D721Med (cell line): ENCODE measurements at regions not wholly inside any gene's neighbourhood (a gene's known extent, or its start where the extent isn't known, plus 50 kb on each side); places are given as distances from the start of the nearest gene placed in this dataset.

Source experiments
- DNase-seq: peaks from one replicate; pipeline ENCODE4 v3.0.0; 2011; ENCODE audit warnings: low spot score; ENCODE audit not compliant: insufficient read length
- FAIRE-seq: peaks from 2 replicates; lab custom pipeline; 2011; peaks lifted over from hg19 to GRCh38; lab: Jason Lieb, UNC
- CTCF ChIP-seq: IDR thresholded peaks from 2 replicates; pipeline ENCODE4 v1.5.1; 2012; ENCODE audit warnings: mild to moderate bottlenecking, control low read depth; ENCODE audit not compliant: insufficient read depth; ENCODE audit errors: missing control alignments

DNA sequence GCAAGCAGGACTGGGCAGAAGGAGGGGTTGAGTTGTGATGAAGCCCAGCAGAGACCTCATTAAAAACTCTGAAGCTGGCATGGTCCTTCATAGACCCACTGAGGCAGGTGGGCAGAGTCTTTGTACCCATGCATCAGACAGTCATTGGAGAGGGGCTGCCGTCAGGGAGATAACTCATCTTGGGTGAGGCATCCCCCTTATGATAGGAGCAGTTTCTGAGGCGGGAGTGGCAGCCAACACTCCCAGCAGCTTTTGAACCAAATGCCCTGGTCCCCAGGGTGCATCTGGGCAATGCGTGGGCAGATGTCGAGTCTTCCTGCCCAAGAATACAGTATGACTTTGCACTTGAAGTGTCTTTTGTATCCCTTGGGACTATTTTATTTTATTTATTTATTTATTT lies 68.1 kb downstream of the HTR5A start:
- DNase-seq = no peak
- no peak for TF ChIP-seq CTCF
- no peak for FAIRE-seq

- FAIRE-seq (no peak), DNase-seq (no peak)
- no peak for TF ChIP-seq CTCF
Observed at GRCh38 chr7:155141562-155141961, 71.4 kb downstream of the HTR5A start.

DNA sequence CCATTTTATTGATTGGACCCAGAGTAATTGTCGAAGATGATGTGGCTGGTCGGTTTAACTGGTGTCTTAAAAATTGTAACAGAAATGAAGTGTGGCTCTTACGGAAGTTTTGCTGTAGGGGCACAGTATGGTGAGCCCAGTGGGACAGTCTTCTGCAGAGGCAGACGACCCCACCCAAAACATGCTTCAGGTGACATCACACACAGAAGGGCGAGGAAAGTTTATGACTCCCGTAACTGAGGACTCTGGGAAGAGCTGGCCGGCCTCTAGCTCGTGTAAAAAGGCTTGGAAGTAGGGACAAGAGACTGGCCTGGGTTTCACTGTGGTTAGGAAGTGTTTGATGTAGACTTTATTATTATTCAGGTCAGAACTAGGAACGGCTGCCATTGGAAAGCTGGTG lies 73.3 kb downstream of the HTR5A start:
- DNase-seq (no peak), FAIRE-seq (no peak)
- TF ChIP-seq CTCF = no peak

DNA sequence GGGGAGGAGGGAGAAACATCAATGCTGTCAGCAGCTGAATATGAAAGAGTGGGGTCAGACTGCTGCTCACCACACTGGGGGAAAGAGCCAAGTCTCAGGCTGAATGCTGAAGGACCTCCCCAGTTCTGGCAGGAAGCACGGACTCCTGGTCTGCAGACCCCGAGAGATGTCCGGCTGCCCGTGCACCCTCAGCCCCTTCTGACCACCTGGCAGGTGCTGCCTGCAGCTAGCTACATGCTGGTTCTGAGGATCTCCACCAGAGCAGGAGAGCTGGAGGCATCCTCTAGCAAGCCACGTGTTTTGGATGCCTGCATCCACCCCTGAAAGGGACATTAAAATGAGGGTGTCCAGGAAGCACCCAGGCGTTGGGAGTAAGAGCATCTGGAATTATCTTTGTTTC lies 74.2 kb downstream of the HTR5A start:
- TF ChIP-seq CTCF = no peak
- FAIRE-seq = no peak
- DNase-seq = no peak

GRCh38 chr7:155145477-155146255 lies 75.5 kb downstream of the HTR5A start:
- no peak for TF ChIP-seq CTCF
- FAIRE-seq = no peak
- DNase-seq = no peak

DNA sequence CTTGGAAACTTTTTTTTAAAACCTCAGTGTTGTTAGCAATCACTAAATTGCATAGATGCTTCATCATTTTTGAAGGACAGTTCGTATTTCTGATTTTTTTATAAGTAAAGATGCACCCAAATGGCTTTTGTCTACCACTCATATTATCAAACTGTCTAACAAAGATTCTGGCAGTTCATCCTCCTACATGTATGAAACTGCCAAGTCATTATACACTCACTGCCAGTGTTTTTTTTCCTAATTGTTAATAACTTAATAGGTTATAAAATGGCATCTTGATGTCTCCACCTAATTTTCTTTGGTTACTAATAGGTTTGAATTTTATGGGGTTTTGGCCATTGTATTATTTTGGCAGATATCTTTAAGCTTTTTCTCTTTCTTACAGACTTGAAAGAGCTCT lies 77.0 kb downstream of the HTR5A start:
- no peak for TF ChIP-seq CTCF
- FAIRE-seq (no peak), DNase-seq (no peak)

GRCh38 chr7:155147624-155148023 lies 77.5 kb downstream of the HTR5A start:
- DNase-seq (no peak), FAIRE-seq (no peak)
- TF ChIP-seq CTCF = no peak
